Hematopoietic multipotent progenitor cell treated with erythropoietin and hydrocortisone succinate and interleukin-3 and kit ligand, for 4 days (in vitro differentiated cells): ENCODE measurements at regions not wholly inside any gene's neighbourhood (a gene's known extent, or its start where the extent isn't known, plus 50 kb on each side); places are given as distances from the start of the nearest gene placed in this dataset.
"Not testable (repeated sequence)": the region's sequence is repeated elsewhere in the genome, so short reads cannot be mapped to it uniquely, and the experiment has no call there.

Experiments used
- DNase-seq: peaks from one replicate; pipeline ENCODE4 v3.0.0-alpha.2; 2015

DNA sequence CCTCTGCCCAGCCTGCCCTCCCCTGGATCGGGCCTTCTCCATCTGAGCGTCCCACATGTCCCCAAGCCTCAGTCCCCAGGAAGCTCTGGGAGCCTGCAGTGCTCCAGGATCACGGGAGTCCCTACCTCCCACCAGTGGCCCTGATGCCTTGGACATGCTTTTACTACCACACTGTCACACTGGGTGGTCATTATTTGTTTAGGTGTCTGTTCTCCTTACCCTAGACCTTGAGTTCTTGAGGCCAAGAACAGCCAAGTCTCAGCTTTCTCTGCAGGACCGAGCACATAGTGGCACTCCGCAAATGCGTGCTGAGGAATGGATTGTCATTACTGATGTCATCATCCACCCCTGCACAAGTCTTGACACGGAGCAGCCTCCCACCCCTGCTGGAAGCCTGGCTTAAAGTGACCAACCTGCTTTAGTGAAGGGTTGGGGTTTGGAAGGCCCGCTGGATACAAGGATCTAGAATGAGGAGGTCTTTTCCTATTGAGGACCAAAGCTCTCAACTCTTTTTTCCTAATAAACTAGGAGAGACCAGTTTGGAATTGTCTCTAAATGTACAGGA is 132.9 kb upstream of the CRHR1 start:
- no peak for DNase-seq

GRCh38 chr17:45653616-45654015 is 130.5 kb upstream of the CRHR1 start:
- no peak for DNase-seq

- DNase-seq, result no peak
These were observed 127.5 kb upstream of the CRHR1 start for GRCh38 chr17:45656527-45657181.

GRCh38 chr17:45660474-45660873 is 123.6 kb upstream of the CRHR1 start:
- DNase-seq, result no peak

DNA sequence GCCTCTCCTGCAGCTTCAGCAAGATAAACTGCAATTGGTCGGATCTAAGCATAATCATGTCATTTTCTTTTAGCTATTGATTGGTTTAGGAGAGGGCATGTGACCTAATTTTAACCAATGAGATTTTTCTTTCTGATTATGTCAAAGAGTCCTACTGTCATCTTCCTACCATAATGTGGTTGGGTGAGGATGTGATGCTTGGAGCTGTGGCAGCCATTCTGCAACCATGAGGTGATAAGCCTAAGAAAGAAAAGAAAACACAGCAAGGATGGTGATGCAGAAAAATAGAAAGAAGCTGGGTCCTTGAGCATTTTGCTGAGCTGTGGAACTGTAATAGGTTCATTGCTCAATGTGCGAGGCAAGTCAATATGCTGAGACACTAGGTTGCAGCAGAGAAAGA is 121.7 kb upstream of the CRHR1 start:
- DNase-seq, result no peak

DNA sequence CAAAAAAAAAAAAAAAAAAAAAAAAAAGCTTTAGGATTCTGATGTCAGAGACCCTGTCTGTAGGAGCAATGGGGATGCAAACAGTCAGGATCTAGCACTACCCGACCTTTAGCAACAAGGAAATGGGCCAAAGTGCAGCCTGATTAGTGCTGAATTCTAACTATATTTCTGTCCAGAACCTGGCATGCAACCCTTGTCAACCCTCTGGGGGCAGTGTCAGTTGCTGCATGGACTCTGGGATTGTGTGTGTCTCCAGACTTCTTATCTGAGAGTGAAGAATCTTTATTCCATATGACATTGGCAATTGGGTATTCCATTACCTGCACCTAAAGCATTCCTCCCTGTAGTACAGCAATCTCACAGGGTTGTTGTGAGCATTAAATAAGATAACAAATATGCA is 120.3 kb upstream of the CRHR1 start:
- peak; percentile 9 for DNase-seq

GRCh38 chr17:45664921-45665320 is 119.2 kb upstream of the CRHR1 start:
- no peak for DNase-seq

GRCh38 chr17:45666046-45666600 is 118.0 kb upstream of the CRHR1 start:
- no peak for DNase-seq

GRCh38 chr17:45666641-45667040 is 117.5 kb upstream of the CRHR1 start:
- no peak for DNase-seq

DNA sequence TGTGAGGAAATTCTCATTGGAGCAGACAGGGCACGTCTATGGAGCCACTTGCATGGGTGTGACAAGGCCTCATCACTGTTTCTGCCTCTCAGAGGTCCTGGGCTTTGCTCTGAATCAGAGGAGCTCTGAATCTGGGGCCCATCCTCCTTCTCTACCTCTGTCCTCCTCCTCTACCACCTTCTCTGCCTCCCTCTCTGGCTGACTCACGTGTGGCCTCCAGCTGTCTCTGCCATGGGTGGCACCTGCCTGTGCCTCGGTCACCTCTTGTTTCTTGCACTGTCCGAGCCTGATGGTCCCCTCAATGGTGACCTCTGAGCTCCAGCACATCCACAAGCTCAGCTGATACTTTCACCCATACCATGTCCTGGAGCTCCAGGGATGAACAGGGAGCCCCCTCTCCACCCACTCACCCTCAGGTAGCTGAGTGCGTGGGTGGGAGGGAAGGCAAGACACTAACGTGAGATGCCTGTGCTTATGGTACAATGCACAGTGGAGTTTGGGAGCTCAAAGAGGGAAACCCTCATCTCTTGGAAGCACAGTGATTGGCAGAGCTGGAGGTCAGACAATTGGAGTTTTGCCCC is 116.4 kb upstream of the CRHR1 start:
- no peak for DNase-seq

GRCh38 chr17:45668316-45668715 is 115.8 kb upstream of the CRHR1 start:
- DNase-seq, result no peak

DNA sequence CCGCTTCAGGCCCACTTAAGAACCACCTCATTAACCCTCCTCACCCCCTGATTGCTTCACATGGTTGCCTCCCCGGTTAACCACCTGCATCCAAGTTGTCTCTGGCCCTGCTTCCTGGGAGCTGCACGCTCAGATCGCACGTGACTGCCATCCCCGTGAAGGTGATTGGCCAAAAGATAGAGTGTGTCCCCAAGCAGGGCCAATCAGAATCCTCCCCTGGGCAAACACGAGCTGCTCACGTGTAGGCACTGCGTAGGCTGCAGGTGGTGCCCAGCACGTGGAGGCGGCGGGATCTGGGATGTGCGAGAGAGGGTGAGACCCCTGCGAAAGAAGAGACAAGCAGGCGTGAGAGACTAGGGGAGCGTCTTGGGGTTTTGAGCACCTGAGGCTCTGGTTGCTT is 111.8 kb upstream of the CRHR1 start:
- no peak for DNase-seq

- no peak for DNase-seq
These were observed 111.3 kb upstream of the CRHR1 start for GRCh38 chr17:45672792-45673191.

- DNase-seq, result not testable (repeated sequence)
These were observed 110.4 kb upstream of the CRHR1 start for GRCh38 chr17:45673759-45674158.

DNA sequence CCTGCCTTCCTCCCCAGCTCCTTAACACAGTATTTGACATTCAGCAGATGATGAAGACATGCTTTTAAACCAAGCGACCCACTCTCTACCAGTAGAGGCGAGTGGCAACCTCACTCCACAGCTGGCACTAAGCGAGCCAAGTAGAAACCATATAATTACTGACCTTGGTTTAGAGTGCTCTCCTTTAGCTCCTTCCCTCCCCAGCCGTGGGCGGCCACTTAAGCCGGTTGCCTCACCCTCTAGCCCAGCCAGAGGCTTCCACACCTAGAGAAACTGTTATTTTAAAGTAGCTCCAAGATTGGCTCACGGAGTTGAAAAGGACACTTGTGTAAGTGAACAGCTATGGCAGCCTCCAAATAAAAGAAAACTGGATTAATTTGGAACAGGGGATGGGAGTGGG is 109.1 kb upstream of the CRHR1 start:
- no peak for DNase-seq

DNA sequence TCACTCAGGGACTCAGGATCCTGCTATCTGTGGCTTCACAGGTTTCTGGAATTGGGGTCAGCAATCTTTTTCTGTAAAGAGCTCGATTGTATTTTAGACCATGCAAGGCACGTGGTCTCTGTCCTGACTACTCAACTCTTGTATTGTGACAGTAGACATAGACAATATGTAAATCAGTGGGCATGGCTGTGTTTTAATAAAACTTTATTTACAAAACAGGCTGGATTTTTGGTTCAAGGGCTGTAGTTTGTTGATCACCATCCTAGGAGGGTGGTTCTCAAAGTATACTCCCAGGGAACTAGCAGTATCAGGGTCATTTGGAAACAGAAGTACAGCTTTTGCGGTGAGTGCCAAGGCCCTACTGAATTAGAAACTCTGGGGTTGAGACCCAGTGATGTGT is 108.2 kb upstream of the CRHR1 start:
- DNase-seq, result no peak

- no peak for DNase-seq
These were observed 107.4 kb upstream of the CRHR1 start for GRCh38 chr17:45676695-45677094.

- no peak for DNase-seq
These were observed 106.3 kb upstream of the CRHR1 start for GRCh38 chr17:45677770-45678169.

DNA sequence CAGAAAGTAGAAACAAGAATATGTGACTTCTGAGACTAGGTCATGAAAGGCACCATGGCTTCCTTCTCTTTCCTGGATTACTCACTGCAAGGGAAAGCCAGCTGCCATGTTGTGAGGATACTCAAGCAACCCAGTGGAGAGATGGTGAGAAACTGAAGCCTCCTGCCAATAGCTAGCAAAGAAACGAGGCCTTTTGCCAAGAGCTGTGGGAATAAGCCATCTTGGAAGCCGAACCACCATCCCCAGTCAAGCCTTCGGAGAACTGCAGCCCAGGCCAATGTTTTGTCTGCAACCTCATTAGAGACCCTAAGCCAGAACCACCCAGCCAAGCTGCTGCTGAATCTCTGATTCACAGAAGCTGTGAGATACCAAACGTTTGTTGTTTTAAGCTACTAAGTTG is 104.7 kb upstream of the CRHR1 start:
- DNase-seq, result no peak

- DNase-seq, result no peak
These were observed 103.8 kb upstream of the CRHR1 start for GRCh38 chr17:45680360-45680759.

DNA sequence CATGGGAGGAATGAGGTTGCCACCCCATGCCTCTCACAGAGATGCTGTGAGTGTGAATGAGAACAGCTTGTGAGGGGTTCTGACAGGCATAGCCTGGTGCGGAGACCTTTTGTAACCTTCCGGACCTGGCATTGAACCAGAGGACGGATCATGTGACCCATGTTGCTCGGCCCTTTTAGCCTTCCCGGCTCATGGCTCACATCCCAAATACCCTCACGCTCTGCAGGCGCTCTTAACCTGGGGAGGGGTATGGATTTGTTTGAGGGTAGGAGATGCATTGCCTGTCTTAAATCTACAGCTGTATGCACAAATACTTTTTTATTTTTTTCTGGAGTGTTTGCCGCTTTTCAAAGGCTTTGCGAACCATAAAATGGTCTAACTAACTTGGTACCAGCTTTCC is 102.4 kb upstream of the CRHR1 start:
- no peak for DNase-seq

DNA sequence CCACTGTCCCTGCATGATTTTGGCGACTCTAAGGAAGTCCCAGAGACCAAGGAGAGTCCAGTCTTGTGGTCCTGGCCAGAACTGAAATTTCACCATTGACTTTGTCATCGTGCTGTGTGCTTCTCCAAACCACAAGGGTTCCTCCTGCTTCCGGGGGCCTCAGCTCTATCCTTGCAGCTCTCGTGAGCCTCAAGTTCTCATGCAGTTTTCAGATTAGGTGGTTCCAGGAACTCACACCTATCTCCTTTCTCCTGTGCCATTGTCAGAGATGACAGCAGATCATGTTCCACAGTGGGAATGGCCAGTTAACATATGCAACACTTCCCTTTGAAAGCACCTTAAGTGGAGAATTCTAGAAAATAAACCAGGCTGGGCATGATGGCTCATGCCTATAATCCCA is 97.9 kb upstream of the CRHR1 start:
- DNase-seq, result no peak

DNA sequence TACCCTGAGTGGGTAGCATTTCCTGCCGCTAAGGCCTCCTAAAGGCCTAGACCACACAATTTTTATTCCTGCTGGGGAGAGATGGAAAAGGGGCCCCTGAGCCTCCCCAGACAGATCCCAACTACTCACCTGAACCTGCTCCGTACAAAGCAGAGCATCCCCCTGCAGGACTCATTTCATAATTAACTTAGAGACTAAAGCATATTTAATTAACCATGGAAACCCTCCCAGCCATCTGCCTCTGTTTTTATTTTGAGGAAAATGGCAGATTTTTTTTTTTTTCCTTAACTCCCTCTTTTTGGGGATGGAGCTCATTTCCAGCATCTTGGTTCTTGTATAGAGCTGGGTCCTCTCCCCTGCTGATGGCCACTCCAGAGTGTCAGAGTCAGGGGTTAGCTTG is 96.5 kb upstream of the CRHR1 start:
- DNase-seq, result no peak

DNA sequence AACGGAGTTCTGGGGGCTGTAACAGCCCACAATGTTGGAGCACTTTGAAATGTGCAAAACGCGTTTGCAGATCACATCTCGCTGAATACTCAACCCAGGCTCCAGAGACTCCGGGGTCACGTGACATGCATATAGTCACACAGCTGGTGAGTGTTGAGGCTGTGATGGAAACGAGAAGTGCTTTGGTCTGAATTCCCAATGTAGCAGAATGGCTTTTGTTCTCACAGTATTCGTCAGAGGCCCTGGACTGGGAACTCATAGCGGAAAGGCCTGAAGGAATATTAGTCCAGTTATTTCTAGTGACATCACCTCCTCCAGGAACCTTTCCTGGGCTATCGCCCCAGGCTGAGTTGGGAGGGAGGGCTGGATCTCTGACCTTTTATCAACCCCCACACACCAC is 95.8 kb upstream of the CRHR1 start:
- no peak for DNase-seq

GRCh38 chr17:45688820-45689219 is 95.3 kb upstream of the CRHR1 start:
- no peak for DNase-seq
